H9 (cell line): ENCODE measurements at regions not wholly inside any gene's neighbourhood (a gene's known extent, or its start where the extent isn't known, plus 50 kb on each side); places are given as distances from the start of the nearest gene placed in this dataset.

Experiments used
- DNase-seq: peaks from one replicate; pipeline ENCODE4 v3.0.0-alpha.2; 2017
- H2AFZ ChIP-seq: one replicate; pipeline ENCODE4 v1.6.1; 2013; ENCODE audit warnings: mild to moderate bottlenecking, low read length, control low read depth, moderate library complexity
- H2AK5ac ChIP-seq: 2 replicates; pipeline ENCODE4 v1.6.1; 2013; ENCODE audit warnings: low read length, control low read depth, mixed read lengths; ENCODE audit not compliant: insufficient read length
- H2BK120ac ChIP-seq: one replicate; pipeline ENCODE4 v1.6.1; 2013; ENCODE audit warnings: low read depth, mild to moderate bottlenecking, low read length, control low read depth, inconsistent platforms; ENCODE audit not compliant: poor library complexity, severe bottlenecking
- H2BK12ac ChIP-seq: 2 replicates; pipeline ENCODE4 v1.6.1; 2013; ENCODE audit warnings: low read length, control low read depth, mixed read lengths, low read depth; ENCODE audit not compliant: insufficient read length
- H2BK15ac ChIP-seq: 2 replicates; pipeline ENCODE4 v1.6.1; 2013; ENCODE audit warnings: low read depth, low read length, control low read depth
- H2BK20ac ChIP-seq: one replicate; pipeline ENCODE4 v1.6.1; 2013; ENCODE audit warnings: low read depth, mild to moderate bottlenecking, low read length, control low read depth, inconsistent platforms; ENCODE audit not compliant: poor library complexity, severe bottlenecking
- H2BK5ac ChIP-seq: 2 replicates; pipeline ENCODE4 v1.6.1; 2013; ENCODE audit warnings: low read length, control low read depth, mixed read lengths; ENCODE audit not compliant: insufficient read length
- H3K14ac ChIP-seq: 2 replicates; pipeline ENCODE4 v1.6.1; 2013; ENCODE audit warnings: low read length, control low read depth; ENCODE audit not compliant: insufficient read depth
- H3K18ac ChIP-seq: 2 replicates; pipeline ENCODE4 v1.6.1; 2013; ENCODE audit warnings: low read depth, mild to moderate bottlenecking, mixed read lengths, low read length, control low read depth; ENCODE audit not compliant: insufficient read length
- H3K23ac ChIP-seq: 2 replicates; pipeline ENCODE4 v1.6.1; 2013; ENCODE audit warnings: low read length, control low read depth, mixed read lengths, low read depth; ENCODE audit not compliant: insufficient read length
- H3K23me2 ChIP-seq: 2 replicates; pipeline ENCODE4 v1.6.1; 2013; ENCODE audit warnings: low read depth, mild to moderate bottlenecking, mixed read lengths, low read length, control low read depth; ENCODE audit not compliant: insufficient read length, poor library complexity, severe bottlenecking
- H3K27ac ChIP-seq: 2 replicates; pipeline ENCODE4 v1.5.1; 2013; ENCODE audit warnings: low read length, control low read depth, mixed read lengths, low read depth; ENCODE audit not compliant: insufficient read length
- H3K27me3 ChIP-seq: 2 replicates; pipeline ENCODE4 v1.6.1; 2013; ENCODE audit warnings: low read length, control low read depth, inconsistent platforms; ENCODE audit not compliant: insufficient read depth
- H3K4ac ChIP-seq: 2 replicates; pipeline ENCODE4 v1.6.1; 2013; ENCODE audit warnings: low read depth, mild to moderate bottlenecking, control low read depth, inconsistent platforms, low read length, moderate library complexity
- H3K4me1 ChIP-seq: 2 replicates; pipeline ENCODE4 v1.6.1; 2013; ENCODE audit warnings: low read length, control low read depth, inconsistent platforms; ENCODE audit not compliant: insufficient read depth
- H3K4me2 ChIP-seq: 2 replicates; pipeline ENCODE4 v1.6.1; 2013; ENCODE audit warnings: low read length, control low read depth, mixed read lengths; ENCODE audit not compliant: insufficient read length, insufficient read depth
- H3K56ac ChIP-seq: 2 replicates; pipeline ENCODE4 v1.6.1; 2013; ENCODE audit warnings: low read depth, mild to moderate bottlenecking, mixed read lengths, low read length, control low read depth; ENCODE audit not compliant: insufficient read length
- H3K79me1 ChIP-seq: 2 replicates; pipeline ENCODE4 v1.6.1; 2013; ENCODE audit warnings: low read depth, mild to moderate bottlenecking, moderate library complexity, low read length, control low read depth, inconsistent platforms; ENCODE audit not compliant: insufficient read depth, poor library complexity, severe bottlenecking
- H3K79me2 ChIP-seq: 2 replicates; pipeline ENCODE4 v1.6.1; 2013; ENCODE audit warnings: low read length, control low read depth, inconsistent platforms; ENCODE audit not compliant: insufficient read depth
- H3K9ac ChIP-seq: 2 replicates; pipeline ENCODE4 v1.6.1; 2013; ENCODE audit warnings: low read length, control low read depth, mixed read lengths; ENCODE audit not compliant: insufficient read length; ENCODE audit errors: extremely low read depth
- H3K9me3 ChIP-seq: one replicate; pipeline ENCODE4 v1.6.1; 2013; ENCODE audit warnings: low read depth, low read length, inconsistent platforms; ENCODE audit not compliant: control insufficient read depth
- H3T11ph ChIP-seq: one replicate; pipeline ENCODE4 v1.6.1; 2013; ENCODE audit warnings: mild to moderate bottlenecking, low read length, control low read depth, inconsistent platforms
- H4K20me1 ChIP-seq: one replicate; pipeline ENCODE4 v1.6.1; 2013; ENCODE audit not compliant: control insufficient read depth, insufficient read length, insufficient read depth
- H4K5ac ChIP-seq: 2 replicates; pipeline ENCODE4 v1.6.1; 2013; ENCODE audit warnings: low read depth, mild to moderate bottlenecking, mixed read lengths, low read length, control low read depth; ENCODE audit not compliant: insufficient read length
- H4K8ac ChIP-seq: replicated peaks from 2 replicates; pipeline ENCODE4 v1.6.1; 2013; ENCODE audit warnings: low read length, control low read depth, mixed read lengths, low read depth; ENCODE audit not compliant: insufficient read length
- H4K91ac ChIP-seq: 2 replicates; pipeline ENCODE4 v1.6.1; 2013; ENCODE audit warnings: low read depth, mild to moderate bottlenecking, moderate library complexity, mixed read lengths, low read length, control low read depth; ENCODE audit not compliant: insufficient read length
- H3K27ac Mint-ChIP-seq, 3 experiments: 2 replicates in 2 of 3; 3 replicates in 1 of 3; pipeline ENCODE4 v1.8.0; 2020 to 2021; ENCODE audit warnings: mixed read lengths in 3 of 3, mild to moderate bottlenecking in 1 of 3, moderate library complexity in 1 of 3
- H3K27me3 Mint-ChIP-seq: 2 replicates; pipeline ENCODE4 v1.8.0; 2021; ENCODE audit warnings: low read depth, mild to moderate bottlenecking, moderate library complexity, mixed read lengths
- H3K36me3 Mint-ChIP-seq, 3 experiments: 2 replicates in 2 of 3; 3 replicates in 1 of 3; pipeline ENCODE4 v1.8.0; 2020 to 2021; ENCODE audit warnings: low read depth in 3 of 3, mixed read lengths in 3 of 3; ENCODE audit not compliant: insufficient read depth in 1 of 3
- H3K4me1 Mint-ChIP-seq, 2 experiments: 2 replicates each; pipeline ENCODE4 v1.8.0; 2020; ENCODE audit warnings: mixed read lengths in 2 of 2
- H3K4me3 Mint-ChIP-seq, 2 experiments: 2 replicates in 1 of 2; 3 replicates in 1 of 2; pipeline ENCODE4 v1.8.0; 2020 to 2021; ENCODE audit warnings: mild to moderate bottlenecking in 2 of 2, mixed read lengths in 2 of 2, moderate library complexity in 1 of 2
- H3K9me3 Mint-ChIP-seq, 2 experiments: 2 replicates in 1 of 2; 3 replicates in 1 of 2; pipeline ENCODE4 v1.8.0; 2020; ENCODE audit warnings: mild to moderate bottlenecking in 2 of 2, mixed read lengths in 2 of 2, moderate library complexity in 1 of 2
- CTCF ChIP-seq: fragments of 200-600 bp; sonication (generic); conservative IDR thresholded peaks from 3 replicates; pipeline ENCODE4 v1.8.0; 2021; ENCODE audit warnings: antibody characterized with exemption, mild to moderate bottlenecking
- WGBS: extraction: QIAGEN DNeasy Blood & Tissue Kit; methylation state at CpG from one replicate; pipeline ENCODE4 v1.1.7; 2013; ENCODE audit warnings: missing lambda C conversion rate, low lambda C conversion rate, mixed read lengths; ENCODE audit not compliant: insufficient read length; ENCODE audit errors: extremely low coverage; 5-methylcytosine and 5-hydroxymethylcytosine counted together

GRCh38 chr2:236787885-236788284 is 218.3 kb downstream of the ACKR3 start:
- no peaks in the 10 kb centered on the region for H4K20me1 ChIP-seq
- no peak for TF ChIP-seq CTCF
- no peaks in the 10 kb centered on the region for H3K27me3 ChIP-seq
- H3K23me2 ChIP-seq = no peaks in the 10 kb centered on the region
- H3K27ac ChIP-seq = no peak overlapping the region
- H3K4me3 Mint-ChIP-seq = no peak overlapping the region
- no peak overlapping the region for H3K14ac ChIP-seq
- H4K5ac ChIP-seq = no peak overlapping the region
- peaks cover 3 to 6% of the 10 kb centered on the region in 2 experiments; a peak in 4 of 5 replicates for H3K9me3 Mint-ChIP-seq
- no peak overlapping the region for H3K4ac ChIP-seq
- no peaks in the 10 kb centered on the region for H3K9me3 ChIP-seq
- H2BK20ac ChIP-seq = no peak overlapping the region
- WGBS = no CpG with 5 or more reads among the region's 7 CpGs
- no peak overlapping the region for H2BK15ac ChIP-seq
- no peak overlapping the region for H3K18ac ChIP-seq
- no peak overlapping the region for H3K56ac ChIP-seq
- H3K36me3 Mint-ChIP-seq = peaks cover 0 to 8% (median 0%) of the 10 kb centered on the region in 3 experiments; a peak in 2 of 7 replicates
- no peak overlapping the region for H3K9ac ChIP-seq
- H2AK5ac ChIP-seq = no peak overlapping the region
- no peak overlapping the region for H2BK120ac ChIP-seq
- H3K4me1 ChIP-seq = no peaks in the 10 kb centered on the region
- H2BK12ac ChIP-seq = no peak overlapping the region
- H3K4me2 ChIP-seq = no peak overlapping the region
- H3K23ac ChIP-seq = no peak overlapping the region
- no peak overlapping the region for H4K8ac ChIP-seq
- H3T11ph ChIP-seq = no peak overlapping the region
- H2AFZ ChIP-seq = no peak overlapping the region
- no peaks in the 10 kb centered on the region for H3K79me1 ChIP-seq
- H4K91ac ChIP-seq = no peak overlapping the region
- H3K27me3 Mint-ChIP-seq = peaks cover 8% of the 10 kb centered on the region
- H3K27ac Mint-ChIP-seq = no peak overlapping the region
- peaks cover 4% of the 10 kb centered on the region in 2 experiments; a peak in 1 of 4 replicates for H3K4me1 Mint-ChIP-seq
- no peak overlapping the region for H2BK5ac ChIP-seq
- H3K79me2 ChIP-seq = no peaks in the 10 kb centered on the region
- no peak for DNase-seq
